MM.1S (cell line): ENCODE measurements at regions not wholly inside any gene's neighbourhood (a gene's known extent, or its start where the extent isn't known, plus 50 kb on each side); places are given as distances from the start of the nearest gene placed in this dataset.
A peak's percentile ranks its signal among the peaks of the same experiment; 100 is the strongest.

Experiments used
- DNase-seq: peaks from one replicate; pipeline ENCODE4 v3.0.0-alpha.2; 2015
- H2AFZ ChIP-seq: fragments of 300-600 bp; sonication (generic); 2 replicates; pipeline ENCODE4 v1.6.0; 2016; ENCODE audit warnings: antibody characterized with exemption, low read length
- H3F3A ChIP-seq: fragments of 300-600 bp; sonication (generic); 2 replicates; pipeline ENCODE4 v1.6.1; 2016; ENCODE audit warnings: mild to moderate bottlenecking, antibody characterized with exemption, low read length, moderate library complexity, mixed read lengths; ENCODE audit not compliant: insufficient read depth
- H3K27ac ChIP-seq: fragments of 300-600 bp; sonication (generic); 2 replicates; pipeline ENCODE4 v1.5.1; 2016; ENCODE audit warnings: mild to moderate bottlenecking, low read length
- H3K27me3 ChIP-seq: fragments of 300-600 bp; sonication (generic); replicated peaks from 2 replicates; pipeline ENCODE4 v1.6.0; 2016; ENCODE audit warnings: low read length; ENCODE audit not compliant: insufficient read depth
- H3K36me3 ChIP-seq: fragments of 300-600 bp; sonication (generic); replicated peaks from 2 replicates; pipeline ENCODE4 v1.6.1; 2016; ENCODE audit warnings: mild to moderate bottlenecking, low read length, mixed read lengths; ENCODE audit not compliant: insufficient read depth
- H3K4me1 ChIP-seq: fragments of 300-600 bp; sonication (generic); 2 replicates; pipeline ENCODE4 v1.6.1; 2016; ENCODE audit warnings: low read length, mixed read lengths
- H3K4me2 ChIP-seq: fragments of 300-600 bp; sonication (generic); 2 replicates; pipeline ENCODE4 v1.6.0; 2016; ENCODE audit warnings: low read depth, low read length
- H3K4me3 ChIP-seq: fragments of 300-600 bp; sonication (generic); 2 replicates; pipeline ENCODE4 v1.5.1; 2016; ENCODE audit warnings: low read length, mixed read lengths
- H3K79me2 ChIP-seq: fragments of 300-600 bp; sonication (generic); 2 replicates; pipeline ENCODE4 v1.6.1; 2016; ENCODE audit warnings: mixed run types, low read length, mixed read lengths
- H3K9ac ChIP-seq: fragments of 300-600 bp; sonication (generic); 2 replicates; pipeline ENCODE4 v1.6.1; 2016; ENCODE audit warnings: low read length, mixed read lengths
- H3K9me2 ChIP-seq: fragments of 300-600 bp; sonication (generic); replicated peaks from 2 replicates; pipeline ENCODE4 v1.6.1; 2016; ENCODE audit warnings: mild to moderate bottlenecking, low read length, mixed read lengths; ENCODE audit not compliant: insufficient read depth
- H3K9me3 ChIP-seq: fragments of 300-600 bp; sonication (generic); replicated peaks from 2 replicates; pipeline ENCODE4 v1.6.1; 2016; ENCODE audit warnings: mild to moderate bottlenecking, low read length, mixed read lengths; ENCODE audit not compliant: insufficient read depth
- H4K20me1 ChIP-seq: fragments of 300-600 bp; sonication (generic); 2 replicates; pipeline ENCODE4 v1.6.1; 2016; ENCODE audit warnings: mild to moderate bottlenecking, low read length, moderate library complexity, mixed read lengths; ENCODE audit not compliant: insufficient read depth
- EZH2 ChIP-seq: fragments of 300-600 bp; sonication (generic); optimal IDR thresholded peaks from 2 replicates; pipeline ENCODE3; 2017; ENCODE audit warnings: low read depth, mild to moderate bottlenecking, antibody characterized with exemption, low read length, mixed read lengths
- EZH2phosphoT487 ChIP-seq: fragments of 300-600 bp; sonication (generic); IDR thresholded peaks from 2 replicates; pipeline ENCODE4 v1.6.1; 2018; ENCODE audit warnings: antibody characterized with exemption, low read length
- TF ChIP-seq, protein P1 (sequence below): fragments of 300-600 bp; sonication (generic); IDR thresholded peaks from 2 replicates; pipeline ENCODE4 v1.5.1; 2016; ENCODE audit warnings: antibody characterized with exemption, low read length, mixed read lengths

DNA sequence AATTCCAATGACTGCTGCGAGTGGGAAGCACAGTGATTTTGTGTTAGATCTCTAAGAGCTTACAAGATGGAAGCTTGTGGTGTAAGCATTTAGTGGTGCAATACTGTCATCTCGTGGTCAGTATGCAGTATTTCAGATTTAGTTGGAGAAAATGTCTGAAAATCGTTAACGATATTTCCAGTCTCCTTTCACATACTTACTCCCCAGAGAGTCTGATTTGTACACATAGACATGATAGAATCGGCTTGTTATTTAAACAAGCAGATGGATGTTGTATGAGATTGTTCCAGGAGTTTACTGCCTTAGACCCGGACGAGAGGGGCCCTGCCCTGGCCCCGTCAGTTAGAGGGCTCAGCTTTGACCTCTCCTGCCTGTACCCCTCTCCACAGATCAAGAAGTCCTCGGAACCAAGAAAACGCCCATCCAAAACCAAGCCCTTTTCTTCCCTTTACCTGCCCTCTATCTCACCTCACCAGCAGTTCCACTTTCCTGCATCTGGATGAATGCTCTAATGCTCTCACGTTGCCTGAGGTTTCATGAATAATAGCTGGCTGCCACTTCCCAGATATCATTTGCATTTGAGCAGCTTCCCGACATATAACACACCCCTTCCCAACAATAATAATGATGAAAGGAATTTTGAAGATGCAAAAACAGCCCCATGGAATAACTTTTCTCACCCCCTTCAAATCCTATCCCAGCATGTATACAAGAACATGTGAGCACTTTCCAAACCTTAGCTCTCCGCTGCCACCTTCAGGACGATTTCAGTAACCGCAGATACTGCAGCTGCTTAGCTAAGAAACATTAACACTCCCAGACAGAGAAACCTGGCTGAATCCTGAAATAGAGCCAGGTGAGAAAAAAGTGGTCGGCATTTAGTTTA lies 247.3 kb downstream of the LTN1 start:
- Histone ChIP-seq H3K9me3 (no peaks in the 10 kb centered on the region), H2AFZ (peak overlapping the region; percentile 73), H3K4me2 (peak overlapping the region; percentile 88), H3K9me2 (no peaks in the 10 kb centered on the region), H3K27ac (no peak overlapping the region), H3K27me3 (no peaks in the 10 kb centered on the region), H3K9ac (no peak overlapping the region), H3F3A (no peaks in the 10 kb centered on the region), H3K79me2 (no peaks in the 10 kb centered on the region), H3K4me3 (peak overlapping the region; percentile 46), H3K4me1 (no peaks in the 10 kb centered on the region), H3K36me3 (no peaks in the 10 kb centered on the region), H4K20me1 (no peaks in the 10 kb centered on the region)
- DNase-seq, result peak; percentile 81
- TF ChIP-seq, protein P1, sequence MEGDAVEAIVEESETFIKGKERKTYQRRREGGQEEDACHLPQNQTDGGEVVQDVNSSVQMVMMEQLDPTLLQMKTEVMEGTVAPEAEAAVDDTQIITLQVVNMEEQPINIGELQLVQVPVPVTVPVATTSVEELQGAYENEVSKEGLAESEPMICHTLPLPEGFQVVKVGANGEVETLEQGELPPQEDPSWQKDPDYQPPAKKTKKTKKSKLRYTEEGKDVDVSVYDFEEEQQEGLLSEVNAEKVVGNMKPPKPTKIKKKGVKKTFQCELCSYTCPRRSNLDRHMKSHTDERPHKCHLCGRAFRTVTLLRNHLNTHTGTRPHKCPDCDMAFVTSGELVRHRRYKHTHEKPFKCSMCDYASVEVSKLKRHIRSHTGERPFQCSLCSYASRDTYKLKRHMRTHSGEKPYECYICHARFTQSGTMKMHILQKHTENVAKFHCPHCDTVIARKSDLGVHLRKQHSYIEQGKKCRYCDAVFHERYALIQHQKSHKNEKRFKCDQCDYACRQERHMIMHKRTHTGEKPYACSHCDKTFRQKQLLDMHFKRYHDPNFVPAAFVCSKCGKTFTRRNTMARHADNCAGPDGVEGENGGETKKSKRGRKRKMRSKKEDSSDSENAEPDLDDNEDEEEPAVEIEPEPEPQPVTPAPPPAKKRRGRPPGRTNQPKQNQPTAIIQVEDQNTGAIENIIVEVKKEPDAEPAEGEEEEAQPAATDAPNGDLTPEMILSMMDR, result peak; percentile 92
- no peak for TF ChIP-seq EZH2phosphoT487

DNA sequence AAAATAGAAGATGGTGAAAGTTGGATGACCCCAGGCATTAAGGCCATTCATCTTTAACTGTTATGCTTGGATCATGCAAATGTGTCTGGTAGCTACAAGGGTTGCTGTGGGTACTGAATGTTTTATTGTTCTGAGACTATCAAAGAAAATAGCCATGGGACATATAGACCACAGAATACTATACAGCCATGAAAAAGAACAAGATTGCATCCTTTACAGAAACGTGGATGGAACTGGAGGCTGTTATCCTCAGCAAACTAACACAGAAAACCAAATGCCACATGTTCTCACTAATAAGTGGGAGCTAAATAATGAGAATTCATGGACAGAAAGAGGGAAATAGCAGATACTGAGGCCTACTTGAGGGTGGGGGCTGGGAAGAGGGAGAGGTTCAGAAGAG lies 249.0 kb downstream of the LTN1 start:
- TF ChIP-seq EZH2 (no peak), EZH2phosphoT487 (no peak)
- TF ChIP-seq, protein P1, result no peak
- no peaks in the 10 kb centered on the region for H3K9me2 ChIP-seq
- H3K27me3 ChIP-seq, result peaks cover 3% of the 10 kb centered on the region; the same call in 1 of the 2 replicates

DNA sequence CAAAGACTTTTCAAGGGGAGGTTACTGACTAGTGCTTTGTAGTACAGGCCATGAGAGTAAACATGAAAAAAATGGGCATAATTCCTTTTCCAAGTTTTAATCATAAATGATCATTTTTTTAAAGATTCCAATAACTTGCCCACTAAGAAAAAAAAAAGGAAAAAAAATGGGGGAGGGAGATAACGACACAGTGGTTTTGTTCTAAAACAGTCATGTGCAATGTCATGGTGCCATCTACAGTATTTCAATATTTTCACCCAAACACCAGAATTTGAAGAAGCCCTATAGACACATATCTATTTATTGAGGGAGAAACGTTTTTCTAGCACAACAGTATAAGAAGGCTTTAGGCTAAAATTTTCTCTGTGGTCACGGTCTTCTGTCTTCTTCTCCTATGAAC lies 250.2 kb downstream of the LTN1 start:
- Histone ChIP-seq H3K27ac (no peak overlapping the region), H3K4me3 (no peak overlapping the region), H4K20me1 (no peaks in the 10 kb centered on the region), H2AFZ (no peak overlapping the region), H3K27me3 (peaks cover 3% of the 10 kb centered on the region; the same call in 1 of the 2 replicates), H3K4me1 (peaks cover 12% of the 10 kb centered on the region), H3K36me3 (no peaks in the 10 kb centered on the region), H3K9me2 (no peaks in the 10 kb centered on the region), H3K79me2 (no peaks in the 10 kb centered on the region), H3F3A (peaks cover 13% of the 10 kb centered on the region; the same call in 1 of the 2 replicates), H3K9ac (no peak overlapping the region), H3K4me2 (no peak overlapping the region), H3K9me3 (no peaks in the 10 kb centered on the region)
- no peak for DNase-seq
- TF ChIP-seq, protein P1, result peak; percentile 19; the same call in 1 of the 2 replicates
- TF ChIP-seq EZH2, result no peak
- no peak for TF ChIP-seq EZH2phosphoT487

More for the DNA sequence above, 249.0 kb downstream of the LTN1 start:
- H3K9me3 ChIP-seq, result no peaks in the 10 kb centered on the region
- H3K79me2 ChIP-seq, result no peaks in the 10 kb centered on the region
- no peak for DNase-seq
- H3F3A ChIP-seq, result peaks cover 6% of the 10 kb centered on the region; the same call in 1 of the 2 replicates
- no peak overlapping the region for H3K4me2 ChIP-seq
- H4K20me1 ChIP-seq, result no peaks in the 10 kb centered on the region
- H3K36me3 ChIP-seq, result no peaks in the 10 kb centered on the region
- no peak overlapping the region for H3K9ac ChIP-seq
- no peak overlapping the region for H3K4me3 ChIP-seq
- H2AFZ ChIP-seq, result no peak overlapping the region
- H3K4me1 ChIP-seq, result peaks cover 7% of the 10 kb centered on the region
- no peak overlapping the region for H3K27ac ChIP-seq
